Limb (tissue), 2 donors: ENCODE measurements at regions not wholly inside any gene's neighbourhood (a gene's known extent, or its start where the extent isn't known, plus 50 kb on each side); places are given as distances from the start of the nearest gene placed in this dataset.

Experiments
- DNase-seq, 2 donors: peaks; one replicate each; pipeline ENCODE4 v3.0.0-alpha.2; 2016; ENCODE audit errors: extremely low spot score in 2 of 2

GRCh38 chr1:83583351-83584014, 415.4 kb downstream of the TTLL7 start:
- no peak for DNase-seq

- DNase-seq, result no peak
These were observed 417.2 kb downstream of the TTLL7 start for GRCh38 chr1:83581747-83582146.

DNA sequence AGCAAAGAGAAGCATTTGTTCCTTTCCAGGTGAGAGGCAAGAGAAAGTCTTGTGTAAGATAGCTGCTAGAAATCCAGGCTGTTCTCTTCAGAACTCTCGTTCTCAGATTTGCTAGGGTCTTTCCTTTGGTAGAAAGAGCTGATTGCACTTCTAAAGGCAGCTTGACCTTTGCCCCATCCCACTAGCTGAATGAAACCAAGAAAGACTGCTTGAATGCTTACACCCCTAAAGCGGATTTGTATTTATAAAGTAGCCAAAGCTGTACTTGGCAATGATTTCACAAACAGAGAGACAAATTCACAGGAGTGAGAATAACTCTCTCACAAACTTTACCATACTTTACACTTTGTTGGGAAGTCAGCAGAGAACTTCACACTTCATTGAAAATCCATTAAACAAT, 424.1 kb downstream of the TTLL7 start:
- no peak for DNase-seq

GRCh38 chr1:83573776-83574175, 425.2 kb downstream of the TTLL7 start:
- no peak for DNase-seq

DNA sequence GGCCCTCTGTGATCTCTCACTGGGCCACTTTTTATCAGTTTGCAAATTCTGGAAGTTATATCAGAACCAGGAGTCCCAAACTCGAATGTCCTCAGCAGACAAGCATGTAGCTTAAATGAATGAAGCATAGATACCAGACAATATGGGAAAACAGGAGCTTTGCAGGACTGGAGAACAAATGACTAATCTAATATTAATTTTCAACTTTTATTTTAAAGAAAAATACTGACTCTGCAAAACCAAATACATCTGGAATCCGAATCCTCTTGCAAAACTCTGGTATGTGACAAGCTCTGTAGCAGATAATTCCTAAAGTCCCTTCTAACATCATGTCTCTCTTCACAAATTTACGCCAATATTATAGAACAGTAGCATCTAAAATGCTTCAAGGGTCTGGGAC, 427.4 kb downstream of the TTLL7 start:
- DNase-seq, result no peak

GRCh38 chr1:83561346-83561745, 437.6 kb downstream of the TTLL7 start:
- DNase-seq, result no peak

GRCh38 chr1:83559129-83559840, 439.6 kb downstream of the TTLL7 start:
- no peak for DNase-seq

- no peak for DNase-seq
These were observed 443.1 kb downstream of the TTLL7 start for GRCh38 chr1:83555871-83556270.

- no peak for DNase-seq
These were observed 444.8 kb downstream of the TTLL7 start for GRCh38 chr1:83554174-83554573.

- no peak for DNase-seq
These were observed 446.1 kb downstream of the TTLL7 start for GRCh38 chr1:83552820-83553219.

GRCh38 chr1:83548311-83548710, 450.6 kb downstream of the TTLL7 start:
- DNase-seq, result no peak

- no peak for DNase-seq
These were observed 451.0 kb downstream of the TTLL7 start for GRCh38 chr1:83547901-83548300.

DNA sequence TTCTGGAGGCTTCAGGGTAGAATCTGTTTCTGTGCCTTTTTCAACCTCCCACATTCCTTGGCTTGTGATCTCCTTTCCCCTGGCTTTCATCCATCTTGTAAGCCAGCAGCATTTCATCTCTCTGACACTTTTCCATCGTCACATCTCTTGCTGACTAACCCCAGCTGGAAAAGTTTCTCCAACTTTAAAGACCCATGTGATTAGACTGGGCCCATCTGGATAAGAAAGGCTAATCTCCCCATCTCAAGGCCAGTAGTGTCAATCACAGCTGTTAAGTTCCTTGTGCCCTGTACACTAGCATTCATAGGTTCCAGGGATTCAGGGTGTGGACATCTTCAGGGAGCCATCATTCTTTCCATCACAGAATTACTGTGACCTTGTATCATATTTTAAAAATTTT, 452.1 kb downstream of the TTLL7 start:
- DNase-seq, result no peak

- DNase-seq, result no peak
These were observed 453.7 kb downstream of the TTLL7 start for GRCh38 chr1:83545066-83545862.

DNA sequence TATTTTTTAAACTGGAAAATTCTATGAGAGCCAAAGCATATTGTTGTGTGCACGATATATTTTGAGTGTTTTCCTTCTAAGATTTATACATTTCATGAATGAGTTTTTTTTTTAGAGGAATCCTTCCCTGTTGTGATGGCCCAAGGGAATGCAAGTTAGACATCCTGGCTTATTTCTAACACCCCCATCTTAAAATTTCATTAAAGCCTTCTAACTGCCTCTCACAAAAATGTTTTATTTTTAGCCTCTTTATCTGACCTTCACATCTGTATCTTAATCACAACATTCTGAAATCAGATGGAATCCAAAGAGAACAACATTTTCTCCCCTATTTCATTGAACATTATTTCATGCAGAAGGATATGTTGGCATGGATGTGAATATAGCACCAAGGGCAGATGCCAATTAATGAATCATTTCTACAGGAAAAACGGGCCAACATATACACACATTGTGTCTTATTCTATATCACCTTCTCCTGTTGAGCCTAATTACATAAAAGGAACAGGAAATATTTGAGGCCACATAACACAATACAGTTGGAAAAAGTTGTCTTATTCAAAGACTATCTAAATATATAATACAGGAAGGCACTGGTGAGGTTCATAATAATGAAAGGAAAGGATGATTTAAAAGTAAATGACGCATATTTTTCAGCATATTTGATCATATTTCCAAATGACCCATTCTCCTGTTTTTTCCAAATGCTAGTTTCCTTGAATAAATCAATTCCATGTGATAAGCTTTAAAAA, 455.5 kb downstream of the TTLL7 start:
- DNase-seq, result no peak

GRCh38 chr1:83531521-83532309, 467.2 kb downstream of the TTLL7 start:
- DNase-seq, result no peak

DNA sequence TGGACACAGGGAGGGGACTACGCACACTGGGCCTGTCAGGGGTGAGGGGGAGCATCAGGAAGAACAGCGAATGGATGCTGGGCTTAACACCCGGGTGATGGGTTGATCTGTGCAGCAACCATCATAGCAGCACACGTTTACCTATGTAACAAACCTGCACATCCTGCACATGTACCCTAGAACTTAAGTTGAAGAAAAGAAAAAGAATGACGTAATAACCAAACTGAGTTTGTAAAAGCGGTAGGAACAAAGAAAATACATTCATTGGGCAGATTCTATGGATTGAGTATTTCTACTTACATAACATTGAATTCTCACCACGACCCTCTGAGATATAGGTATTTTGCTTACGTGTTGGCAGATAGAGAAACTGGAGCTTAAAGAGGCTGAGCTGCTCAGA, 468.4 kb downstream of the TTLL7 start:
- no peak for DNase-seq

GRCh38 chr1:83527987-83528386, 470.9 kb downstream of the TTLL7 start:
- DNase-seq, result peak in 1 of 2 donors; percentile 60

GRCh38 chr1:83520797-83521196, 478.1 kb downstream of the TTLL7 start:
- DNase-seq, result no peak

GRCh38 chr1:83516369-83516768, 482.6 kb downstream of the TTLL7 start:
- no peak for DNase-seq

DNA sequence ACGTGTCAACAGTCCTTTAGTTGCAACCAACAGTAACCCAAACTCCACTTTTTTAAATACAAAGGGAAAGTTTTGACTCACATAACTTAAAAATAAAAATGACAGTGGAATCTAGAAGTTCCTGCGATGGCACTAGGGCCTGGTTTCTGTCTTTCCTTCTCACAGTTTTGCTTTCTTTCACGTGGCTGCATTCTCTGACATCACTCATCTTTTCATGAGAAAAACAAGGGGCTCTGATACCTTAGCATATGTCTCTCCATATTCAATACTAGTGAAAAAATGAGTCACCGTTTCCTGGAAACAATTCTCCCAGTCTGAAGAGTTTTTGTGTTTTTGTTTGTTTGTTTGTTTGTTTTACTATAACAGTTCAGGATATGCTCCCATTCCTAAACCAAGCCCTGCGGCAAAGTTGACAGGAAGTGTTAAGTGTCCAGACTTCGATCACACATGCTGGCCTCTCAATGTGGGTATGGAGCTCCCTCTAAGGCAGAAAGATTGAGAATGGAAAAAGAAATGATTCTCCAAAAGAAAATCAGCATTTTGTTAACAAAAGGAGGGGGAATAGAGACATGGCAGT, 483.3 kb downstream of the TTLL7 start:
- no peak for DNase-seq
